ENCODE measurements at regions not wholly inside any gene's neighbourhood (a gene's known extent, or its start where the extent isn't known, plus 50 kb on each side); places are given as distances from the start of the nearest gene placed in this dataset.
A peak's percentile ranks its signal among the peaks of the same experiment; 100 is the strongest.
"Not testable (repeated sequence)": the region's sequence is repeated elsewhere in the genome, so short reads cannot be mapped to it uniquely, and the experiment has no call there.

DNA sequence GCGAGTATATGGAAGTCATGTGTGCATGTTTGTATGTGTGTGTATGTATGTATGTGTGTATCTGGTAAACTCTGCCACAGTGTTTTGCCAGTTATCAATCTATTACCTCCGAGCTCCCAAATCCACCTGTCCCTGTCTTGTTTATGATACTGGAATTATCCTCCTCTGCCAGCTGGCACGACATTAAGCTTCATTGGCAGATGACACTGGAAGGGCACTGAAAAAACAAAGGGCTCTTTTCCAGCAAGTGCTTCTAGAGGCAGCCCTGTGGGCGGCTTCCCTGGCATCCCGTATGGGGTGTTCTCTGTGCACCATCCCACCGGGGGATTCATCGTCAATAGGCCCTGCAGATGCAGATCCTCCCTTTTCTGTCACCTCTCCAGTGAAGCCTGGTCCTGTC lies 221.5 kb downstream of the MSX2 start:
- H3K4me1 Mint-ChIP-seq, result no peaks in the 10 kb centered on the region

DNA sequence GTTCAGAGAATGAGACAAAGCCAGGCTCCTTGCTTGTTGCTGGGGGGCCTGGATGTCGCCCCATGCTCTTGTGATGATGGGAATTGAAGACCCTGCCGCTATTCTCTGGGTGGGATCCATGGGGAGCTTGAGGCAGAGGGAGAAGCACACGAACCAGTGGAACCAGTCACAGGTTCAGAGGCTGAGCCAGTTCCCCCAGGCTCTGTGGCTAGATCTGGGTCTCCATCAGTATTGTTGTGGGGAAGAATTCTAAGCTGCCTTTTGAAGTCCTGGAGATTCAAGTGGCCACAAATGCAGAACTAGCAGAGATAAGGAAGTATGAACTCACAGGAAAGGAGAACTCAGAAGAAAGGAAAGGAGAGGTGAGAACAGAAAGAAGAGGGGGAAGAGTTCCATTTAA lies 219.4 kb downstream of the MSX2 start:
- H3K4me3 Mint-ChIP-seq, result no peak overlapping the region
- H3K9me3 Mint-ChIP-seq, result no peaks in the 10 kb centered on the region
- no peak for DNase-seq (ENCODE audit: low read depth, low spot score)
- H3K27me3 Mint-ChIP-seq (ENCODE audit: low read depth), result peaks cover 34% of the 10 kb centered on the region
- H3K36me3 Mint-ChIP-seq (ENCODE audit: low read depth), result no peaks in the 10 kb centered on the region
- H3K27ac Mint-ChIP-seq (ENCODE audit: unreplicated experiment), result no peak overlapping the region
- H3K4me1 Mint-ChIP-seq, result no peaks in the 10 kb centered on the region
- TF ChIP-seq, protein P1, sequence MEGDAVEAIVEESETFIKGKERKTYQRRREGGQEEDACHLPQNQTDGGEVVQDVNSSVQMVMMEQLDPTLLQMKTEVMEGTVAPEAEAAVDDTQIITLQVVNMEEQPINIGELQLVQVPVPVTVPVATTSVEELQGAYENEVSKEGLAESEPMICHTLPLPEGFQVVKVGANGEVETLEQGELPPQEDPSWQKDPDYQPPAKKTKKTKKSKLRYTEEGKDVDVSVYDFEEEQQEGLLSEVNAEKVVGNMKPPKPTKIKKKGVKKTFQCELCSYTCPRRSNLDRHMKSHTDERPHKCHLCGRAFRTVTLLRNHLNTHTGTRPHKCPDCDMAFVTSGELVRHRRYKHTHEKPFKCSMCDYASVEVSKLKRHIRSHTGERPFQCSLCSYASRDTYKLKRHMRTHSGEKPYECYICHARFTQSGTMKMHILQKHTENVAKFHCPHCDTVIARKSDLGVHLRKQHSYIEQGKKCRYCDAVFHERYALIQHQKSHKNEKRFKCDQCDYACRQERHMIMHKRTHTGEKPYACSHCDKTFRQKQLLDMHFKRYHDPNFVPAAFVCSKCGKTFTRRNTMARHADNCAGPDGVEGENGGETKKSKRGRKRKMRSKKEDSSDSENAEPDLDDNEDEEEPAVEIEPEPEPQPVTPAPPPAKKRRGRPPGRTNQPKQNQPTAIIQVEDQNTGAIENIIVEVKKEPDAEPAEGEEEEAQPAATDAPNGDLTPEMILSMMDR (conservative IDR thresholded peaks at IDR 0.05), result no peak

More for the DNA sequence above, 221.5 kb downstream of the MSX2 start:
- H3K27me3 Mint-ChIP-seq (ENCODE audit: low read depth), result peaks cover 39% of the 10 kb centered on the region
- H3K36me3 Mint-ChIP-seq (ENCODE audit: low read depth), result no peaks in the 10 kb centered on the region
- H3K27ac Mint-ChIP-seq (ENCODE audit: unreplicated experiment), result no peak overlapping the region
- no peak overlapping the region for H3K4me3 Mint-ChIP-seq
- no peaks in the 10 kb centered on the region for H3K9me3 Mint-ChIP-seq
- TF ChIP-seq, protein P1 (conservative IDR thresholded peaks at IDR 0.05), result no peak
- DNase-seq (ENCODE audit: low read depth, low spot score), result no peak

DNA sequence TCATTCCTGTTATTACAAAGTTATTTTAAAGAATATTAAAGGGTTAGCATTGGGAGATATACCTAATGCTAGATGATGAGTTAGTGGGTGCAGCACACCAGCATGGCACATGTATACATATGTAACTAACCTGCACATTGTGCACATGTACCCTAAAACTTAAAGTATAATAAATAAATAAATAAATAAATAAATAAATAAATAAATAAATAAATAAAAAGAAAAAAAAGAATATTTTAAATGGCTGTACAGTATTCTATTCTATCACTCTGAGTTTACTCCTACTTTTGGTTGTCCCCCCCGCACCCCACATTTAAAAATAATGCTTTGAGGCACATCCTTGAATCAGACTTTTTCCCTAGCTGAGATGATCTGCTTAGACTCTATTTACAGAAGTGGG lies 218.6 kb downstream of the MSX2 start:
- not testable (repeated sequence) for DNase-seq (ENCODE audit: low read depth, low spot score); H3K9me3 Mint-ChIP-seq; H3K4me1 Mint-ChIP-seq; H3K36me3 Mint-ChIP-seq (ENCODE audit: low read depth); H3K4me3 Mint-ChIP-seq; H3K27ac Mint-ChIP-seq (ENCODE audit: unreplicated experiment)
- H3K27me3 Mint-ChIP-seq (ENCODE audit: low read depth), result peaks cover 26% of the 10 kb centered on the region

DNA sequence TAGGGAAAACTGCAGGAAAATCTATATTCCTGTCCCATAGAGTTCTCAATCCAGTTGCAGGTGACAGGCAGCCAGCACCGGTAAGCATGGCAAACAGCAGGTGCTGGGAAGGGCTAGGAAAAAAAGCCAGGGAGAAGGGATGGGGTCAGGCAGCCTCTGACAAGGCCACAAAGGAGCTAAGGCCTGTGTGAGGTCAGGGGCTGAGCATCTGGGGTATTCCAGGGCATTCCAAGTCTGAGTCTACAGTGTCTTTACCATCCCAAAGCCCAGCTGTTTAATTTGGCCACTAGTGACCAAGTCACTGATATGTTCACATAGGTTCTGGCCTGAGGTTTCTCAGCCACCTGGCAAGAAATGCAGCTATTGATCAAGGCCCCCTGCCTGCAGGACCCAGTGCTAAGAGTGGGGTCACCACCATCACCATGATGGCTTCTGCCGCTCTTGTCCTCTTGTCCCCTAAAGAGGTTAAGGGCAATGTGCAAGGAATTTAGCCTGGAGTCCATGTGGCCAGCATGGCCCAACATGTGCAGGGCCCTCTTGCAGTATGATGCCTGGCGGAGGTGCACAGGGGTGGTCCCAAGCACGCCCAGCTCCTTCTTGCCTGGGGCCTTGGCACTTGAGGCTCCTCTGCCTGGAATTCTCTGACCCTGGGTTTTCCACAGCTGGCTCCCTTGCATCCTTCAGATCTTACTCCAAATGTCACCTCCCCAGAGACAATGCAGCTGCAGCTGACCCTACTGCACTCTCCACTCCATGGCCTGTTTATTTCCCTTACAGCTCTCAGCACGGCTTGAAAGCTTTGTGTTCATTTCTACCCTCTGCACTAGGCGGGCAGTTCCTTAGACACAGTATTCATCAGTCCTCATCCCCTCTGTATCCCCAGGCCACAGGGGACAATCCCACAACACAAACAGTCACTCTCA lies 213.1 kb downstream of the MSX2 start:
- Mint-ChIP-seq H3K4me1 (peaks cover 17% of the 10 kb centered on the region), H3K36me3 (ENCODE audit: low read depth) (no peaks in the 10 kb centered on the region), H3K4me3 (no peak overlapping the region), H3K27me3 (ENCODE audit: low read depth) (peaks cover 10% of the 10 kb centered on the region), H3K27ac (ENCODE audit: unreplicated experiment) (no peak overlapping the region), H3K9me3 (no peaks in the 10 kb centered on the region)
- TF ChIP-seq, protein P1 (conservative IDR thresholded peaks at IDR 0.05), result no peak
- DNase-seq (ENCODE audit: low read depth, low spot score), result no peak

DNA sequence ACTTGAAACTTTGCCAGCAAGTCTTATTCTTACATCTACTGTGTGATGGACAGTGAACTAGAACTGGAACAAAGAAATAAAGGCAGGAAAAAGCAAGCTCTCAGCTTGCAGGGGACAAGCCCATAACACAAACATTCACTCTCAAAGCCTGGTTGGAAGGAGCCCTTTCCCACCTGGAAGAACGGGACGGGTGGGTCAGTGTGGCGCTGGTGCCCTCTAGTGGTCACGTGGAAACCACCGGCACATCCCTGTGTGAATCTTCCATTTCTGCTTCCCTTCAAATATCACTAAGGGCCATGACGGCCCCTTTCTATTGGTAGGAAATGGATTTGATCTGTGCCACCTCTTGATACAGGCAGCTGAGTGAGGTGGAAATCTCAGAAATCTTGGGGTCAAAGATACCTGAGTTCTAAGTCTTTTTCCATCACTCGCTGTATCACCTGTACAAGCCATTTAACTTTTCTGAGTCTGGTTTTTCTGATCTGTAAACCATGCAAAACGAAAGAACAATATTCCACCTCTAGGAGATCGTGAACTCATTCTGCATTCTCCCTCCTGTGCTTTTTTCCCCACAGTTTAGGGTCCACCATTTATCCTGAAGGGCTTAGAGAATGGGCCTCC lies 211.6 kb downstream of the MSX2 start:
- Mint-ChIP-seq H3K27me3 (ENCODE audit: low read depth) (peaks cover 5% of the 10 kb centered on the region), H3K36me3 (ENCODE audit: low read depth) (no peaks in the 10 kb centered on the region), H3K4me3 (no peak overlapping the region), H3K4me1 (peaks cover 17% of the 10 kb centered on the region), H3K27ac (ENCODE audit: unreplicated experiment) (no peak overlapping the region), H3K9me3 (no peaks in the 10 kb centered on the region)
- peak; percentile 82 for DNase-seq (ENCODE audit: low read depth, low spot score)
- TF ChIP-seq, protein P1 (conservative IDR thresholded peaks at IDR 0.05), result peak; percentile 93

DNA sequence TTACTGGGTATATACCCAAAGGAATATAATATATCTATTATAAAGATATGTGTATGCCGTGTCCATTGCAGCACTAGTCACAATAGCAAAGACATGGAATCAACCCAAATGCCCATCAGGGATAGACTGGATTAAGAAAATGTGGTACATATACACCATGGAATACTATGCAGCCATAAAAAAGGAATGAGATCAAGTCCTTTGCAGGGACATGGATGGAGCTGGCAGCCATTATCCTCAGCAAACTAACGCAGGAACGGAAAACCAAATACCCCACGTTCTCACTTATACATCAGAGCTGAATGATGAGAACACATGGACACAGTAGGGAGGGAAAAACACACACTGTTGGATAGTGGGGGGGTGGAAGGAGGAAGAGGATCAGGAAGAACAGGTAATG lies 206.7 kb downstream of the MSX2 start:
- not testable (repeated sequence) for H3K36me3 Mint-ChIP-seq (ENCODE audit: low read depth); H3K27me3 Mint-ChIP-seq (ENCODE audit: low read depth); H3K4me3 Mint-ChIP-seq; H3K9me3 Mint-ChIP-seq; H3K4me1 Mint-ChIP-seq; H3K27ac Mint-ChIP-seq (ENCODE audit: unreplicated experiment); DNase-seq (ENCODE audit: low read depth, low spot score)

Measured in neural crest cell (in vitro differentiated cells).